ENCODE measurements at regions not wholly inside any gene's neighbourhood (a gene's known extent, or its start where the extent isn't known, plus 50 kb on each side); places are given as distances from the start of the nearest gene placed in this dataset.

- Mint-ChIP-seq H3K4me1 (ENCODE audit: low read depth) (no peaks in the 10 kb centered on the region), H3K36me3 (no peaks in the 10 kb centered on the region), H3K27ac (no peak overlapping the region), H3K4me3 (no peak overlapping the region), H3K27me3 (no peaks in the 10 kb centered on the region), H3K9me3 (ENCODE audit: low read depth) (no peaks in the 10 kb centered on the region)
Measured at GRCh38 chr12:126064028-126064427, 998.8 kb downstream of the AACS start.

DNA sequence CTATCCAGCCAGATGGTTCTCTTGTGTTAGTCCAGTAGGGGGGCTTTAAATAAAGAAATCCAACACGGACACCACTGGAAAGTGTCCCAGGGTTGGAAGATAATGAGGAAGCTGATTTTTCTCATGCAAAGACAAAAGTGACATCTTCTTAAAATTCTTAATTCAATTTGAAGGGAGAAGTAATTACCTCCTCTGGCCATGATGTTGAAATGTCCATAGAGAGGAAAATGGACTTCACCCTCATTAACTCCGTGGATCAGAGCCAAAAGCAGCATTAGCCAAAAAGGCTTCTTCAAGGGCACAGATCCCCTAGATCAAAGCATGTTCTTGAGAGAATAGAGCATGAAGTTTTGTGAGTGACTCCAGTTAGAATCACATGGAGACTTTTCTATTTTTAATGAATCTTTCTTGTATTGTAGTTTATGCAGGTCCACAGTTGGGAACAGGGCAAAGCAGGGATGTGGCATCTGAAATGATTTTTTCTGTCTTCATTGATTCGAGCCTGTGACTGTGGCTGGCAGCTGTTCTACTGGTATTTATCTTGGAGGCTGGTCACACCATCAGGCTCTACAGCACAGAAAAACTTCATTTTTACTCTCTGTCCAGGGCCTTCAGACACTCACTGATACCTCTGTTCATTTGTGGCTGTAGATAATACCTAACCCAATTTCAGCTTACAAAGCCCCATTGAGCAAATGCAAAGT is 1002.5 kb downstream of the AACS start:
- Mint-ChIP-seq H3K9me3 (ENCODE audit: low read depth) (peaks cover 3% of the 10 kb centered on the region), H3K4me1 (ENCODE audit: low read depth) (no peaks in the 10 kb centered on the region), H3K36me3 (no peaks in the 10 kb centered on the region), H3K4me3 (no peak overlapping the region), H3K27me3 (no peaks in the 10 kb centered on the region), H3K27ac (no peak overlapping the region)

DNA sequence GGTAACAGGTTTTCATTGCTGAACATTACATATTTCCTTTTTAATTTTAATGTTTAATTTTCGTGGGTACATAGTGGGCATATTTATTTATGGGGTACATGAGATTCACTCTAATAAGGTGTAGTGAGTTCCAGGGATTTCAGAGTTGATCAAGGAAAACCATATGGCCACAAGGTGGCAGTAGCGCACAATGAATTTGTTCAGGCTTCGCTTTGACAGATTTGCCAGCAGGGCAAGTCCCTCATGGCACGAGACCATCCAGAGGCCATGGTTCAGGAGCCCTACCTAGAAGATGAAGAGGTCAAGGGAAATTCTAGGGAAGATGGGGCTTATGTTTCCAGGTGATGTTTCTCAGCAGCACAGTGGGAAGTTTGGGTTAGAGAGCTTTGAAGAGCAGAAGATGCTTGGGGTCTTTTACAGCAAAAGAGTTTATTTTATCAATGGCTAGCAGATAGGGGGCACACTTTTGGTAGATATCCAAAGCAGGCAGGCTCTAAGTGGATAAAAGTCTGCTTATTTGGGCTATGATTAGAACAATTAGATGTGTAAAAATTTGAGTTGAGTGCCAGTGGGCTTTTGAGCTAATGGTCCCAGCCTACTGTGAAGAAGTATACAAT is 1004.4 kb downstream of the AACS start:
- H3K27me3 Mint-ChIP-seq = no peaks in the 10 kb centered on the region
- H3K9me3 Mint-ChIP-seq (ENCODE audit: low read depth) = peaks cover 3% of the 10 kb centered on the region
- H3K4me1 Mint-ChIP-seq (ENCODE audit: low read depth) = no peaks in the 10 kb centered on the region
- no peak overlapping the region for H3K27ac Mint-ChIP-seq
- no peaks in the 10 kb centered on the region for H3K36me3 Mint-ChIP-seq
- H3K4me3 Mint-ChIP-seq = no peak overlapping the region

DNA sequence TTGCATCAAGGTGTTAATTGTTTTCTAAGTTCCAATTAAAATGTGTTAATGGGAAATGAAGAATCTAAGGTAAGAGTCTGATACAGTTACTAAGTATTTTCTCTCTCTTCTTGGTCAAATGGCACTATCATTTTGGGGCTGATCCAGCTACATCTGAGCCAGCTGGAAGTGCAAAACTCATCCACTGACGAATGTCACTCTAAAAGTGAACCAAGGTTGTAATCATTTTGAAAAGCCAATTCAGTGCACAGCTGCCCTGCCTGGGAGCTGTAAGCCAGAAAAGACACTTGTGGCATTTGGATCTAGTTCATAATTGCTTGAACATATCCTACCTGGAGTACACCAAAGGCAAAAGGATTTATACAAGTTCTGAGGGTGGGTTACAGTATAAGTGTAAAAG is 1011.3 kb downstream of the AACS start:
- H3K4me1 Mint-ChIP-seq (ENCODE audit: low read depth) = no peaks in the 10 kb centered on the region
- peaks cover 1% of the 10 kb centered on the region for H3K27me3 Mint-ChIP-seq
- H3K36me3 Mint-ChIP-seq = no peaks in the 10 kb centered on the region
- no peak overlapping the region for H3K4me3 Mint-ChIP-seq
- H3K27ac Mint-ChIP-seq = no peak overlapping the region
- H3K9me3 Mint-ChIP-seq (ENCODE audit: low read depth) = no peaks in the 10 kb centered on the region

DNA sequence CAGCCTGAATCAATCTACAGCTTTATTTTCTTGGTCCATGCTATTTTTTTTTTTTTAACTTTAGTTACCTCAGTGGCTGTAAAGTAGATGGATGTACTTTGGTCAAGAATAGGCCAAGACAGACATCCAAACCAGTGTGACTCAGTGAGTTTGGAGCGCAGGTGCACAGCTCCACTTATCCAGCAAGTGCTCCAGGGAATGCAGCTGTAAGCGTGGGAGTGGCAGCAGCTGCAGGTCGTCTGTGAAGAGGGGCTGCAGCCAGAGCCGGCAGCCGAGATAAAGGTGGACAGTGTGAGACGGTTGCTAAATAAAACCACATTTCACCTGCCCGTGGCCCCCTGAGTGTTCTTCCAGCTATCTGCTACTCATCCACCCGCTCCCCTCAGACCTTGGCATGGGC is 1018.7 kb downstream of the AACS start:
- no peaks in the 10 kb centered on the region for H3K4me1 Mint-ChIP-seq (ENCODE audit: low read depth)
- no peak overlapping the region for H3K27ac Mint-ChIP-seq
- no peak overlapping the region for H3K4me3 Mint-ChIP-seq
- no peaks in the 10 kb centered on the region for H3K27me3 Mint-ChIP-seq
- no peaks in the 10 kb centered on the region for H3K9me3 Mint-ChIP-seq (ENCODE audit: low read depth)
- H3K36me3 Mint-ChIP-seq = no peaks in the 10 kb centered on the region

- Mint-ChIP-seq H3K9me3 (ENCODE audit: low read depth) (peaks cover 3% of the 10 kb centered on the region), H3K4me3 (no peak overlapping the region), H3K27ac (no peak overlapping the region), H3K36me3 (no peaks in the 10 kb centered on the region), H3K4me1 (ENCODE audit: low read depth) (no peaks in the 10 kb centered on the region), H3K27me3 (no peaks in the 10 kb centered on the region)
Measured at GRCh38 chr12:126084480-126084879, 1019.2 kb downstream of the AACS start.

DNA sequence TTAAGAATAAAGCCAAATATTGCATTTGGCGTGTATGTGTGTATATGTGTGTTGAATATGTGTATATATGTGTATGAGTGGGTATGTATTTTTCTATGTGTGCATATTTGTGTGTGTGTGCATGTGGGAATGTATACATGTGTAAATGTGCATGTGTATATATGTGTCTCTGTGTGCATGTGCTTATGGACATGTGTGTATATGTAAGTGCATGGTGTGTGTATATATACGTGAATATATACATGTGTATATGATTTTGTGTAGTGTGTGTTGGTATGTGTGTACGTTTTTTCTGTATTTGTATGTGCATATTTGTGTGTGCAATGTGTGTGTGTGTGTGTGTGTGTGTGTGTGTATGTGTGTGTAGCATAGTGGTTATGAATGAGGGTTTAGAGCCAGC is 1021.0 kb downstream of the AACS start:
- Mint-ChIP-seq H3K9me3 (ENCODE audit: low read depth) (peaks cover 4% of the 10 kb centered on the region), H3K27ac (no peak overlapping the region), H3K27me3 (no peaks in the 10 kb centered on the region), H3K36me3 (no peaks in the 10 kb centered on the region), H3K4me3 (no peak overlapping the region), H3K4me1 (ENCODE audit: low read depth) (no peaks in the 10 kb centered on the region)

- Mint-ChIP-seq H3K36me3 (no peaks in the 10 kb centered on the region), H3K4me3 (no peak overlapping the region), H3K4me1 (ENCODE audit: low read depth) (no peaks in the 10 kb centered on the region), H3K27ac (no peak overlapping the region), H3K27me3 (no peaks in the 10 kb centered on the region), H3K9me3 (ENCODE audit: low read depth) (peaks cover 4% of the 10 kb centered on the region)
Measured at GRCh38 chr12:126087692-126088091, 1022.5 kb downstream of the AACS start.

- H3K36me3 Mint-ChIP-seq = no peaks in the 10 kb centered on the region
- no peaks in the 10 kb centered on the region for H3K27me3 Mint-ChIP-seq
- H3K9me3 Mint-ChIP-seq (ENCODE audit: low read depth) = peaks cover 4% of the 10 kb centered on the region
- H3K27ac Mint-ChIP-seq = no peak overlapping the region
- no peaks in the 10 kb centered on the region for H3K4me1 Mint-ChIP-seq (ENCODE audit: low read depth)
- H3K4me3 Mint-ChIP-seq = no peak overlapping the region
Measured at GRCh38 chr12:126093908-126094307, 1028.7 kb downstream of the AACS start.

DNA sequence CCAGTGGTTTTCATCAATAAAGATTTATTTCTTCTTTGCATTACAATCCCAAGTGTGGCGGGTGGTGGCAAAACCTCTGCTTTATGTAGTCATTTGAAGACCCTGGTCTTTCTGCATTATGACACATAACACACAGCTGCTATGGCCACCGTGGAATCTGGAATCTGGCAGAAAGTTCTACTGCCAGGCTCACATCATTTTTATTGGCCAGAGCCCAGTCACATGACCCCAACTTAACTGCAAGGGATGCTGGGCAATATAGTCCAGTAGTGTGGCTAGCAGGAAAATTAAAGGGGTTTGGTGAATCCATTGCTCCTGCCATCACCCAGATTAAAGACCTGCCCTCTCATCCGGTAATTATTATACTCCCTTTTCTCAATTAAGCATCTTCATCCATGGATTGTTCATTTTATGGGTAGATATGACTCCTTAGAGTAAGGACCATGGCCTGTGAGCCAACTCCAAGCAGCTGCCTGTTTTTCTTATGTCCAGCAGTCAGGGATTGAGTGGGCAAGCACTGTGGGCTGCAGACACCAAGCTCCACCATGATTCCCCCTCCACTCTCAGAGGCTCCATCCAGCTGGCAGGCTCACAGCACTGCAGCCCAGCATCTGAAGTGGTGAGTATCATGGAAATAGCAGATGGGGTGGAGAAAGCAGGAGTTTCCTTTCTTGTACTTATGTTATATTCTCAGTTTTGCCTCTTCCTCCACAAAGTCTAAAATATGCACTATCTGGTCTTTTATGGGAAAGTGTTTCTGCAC is 1030.7 kb downstream of the AACS start:
- Mint-ChIP-seq H3K36me3 (no peaks in the 10 kb centered on the region), H3K4me1 (ENCODE audit: low read depth) (no peaks in the 10 kb centered on the region), H3K27ac (no peak overlapping the region)

GRCh38 chr12:126106706-126107105 is 1041.5 kb downstream of the AACS start:
- peaks cover 4% of the 10 kb centered on the region for H3K27me3 Mint-ChIP-seq
- H3K36me3 Mint-ChIP-seq = no peaks in the 10 kb centered on the region
- no peaks in the 10 kb centered on the region for H3K4me1 Mint-ChIP-seq (ENCODE audit: low read depth)
- H3K9me3 Mint-ChIP-seq (ENCODE audit: low read depth) = no peaks in the 10 kb centered on the region
- no peak overlapping the region for H3K27ac Mint-ChIP-seq
- no peak overlapping the region for H3K4me3 Mint-ChIP-seq

More for the DNA sequence above, 1030.7 kb downstream of the AACS start:
- Mint-ChIP-seq H3K27me3 (peaks cover 4% of the 10 kb centered on the region), H3K9me3 (ENCODE audit: low read depth) (peaks cover 5% of the 10 kb centered on the region), H3K4me3 (no peak overlapping the region)

DNA sequence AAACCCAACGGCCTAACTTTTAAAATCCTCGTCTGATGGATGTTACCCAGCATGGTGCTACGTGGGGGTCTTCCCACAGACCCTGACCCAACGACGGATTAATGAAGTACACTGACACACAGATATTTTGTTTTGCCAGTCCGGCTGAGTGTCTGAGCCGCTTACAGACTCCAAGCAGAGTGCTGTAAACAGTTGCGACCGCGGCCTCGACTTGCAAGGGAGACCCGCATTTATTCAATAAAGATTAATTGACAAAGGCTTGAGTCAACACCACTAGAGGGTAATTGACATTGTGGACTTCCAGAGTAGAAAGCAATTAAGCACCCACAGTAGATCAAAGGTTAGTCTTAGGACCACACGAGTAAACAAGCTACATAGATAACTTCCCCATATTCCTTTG is 1042.4 kb downstream of the AACS start:
- H3K4me1 Mint-ChIP-seq (ENCODE audit: low read depth) = no peaks in the 10 kb centered on the region
- H3K27me3 Mint-ChIP-seq = peaks cover 4% of the 10 kb centered on the region

GRCh38 chr12:126108247-126108646 is 1043.0 kb downstream of the AACS start:
- no peaks in the 10 kb centered on the region for H3K4me1 Mint-ChIP-seq (ENCODE audit: low read depth)
- H3K36me3 Mint-ChIP-seq = no peaks in the 10 kb centered on the region

More for the DNA sequence above, 1042.4 kb downstream of the AACS start:
- H3K9me3 Mint-ChIP-seq (ENCODE audit: low read depth) = no peaks in the 10 kb centered on the region
- H3K4me3 Mint-ChIP-seq = no peak overlapping the region
- H3K27ac Mint-ChIP-seq = no peak overlapping the region
- H3K36me3 Mint-ChIP-seq = no peaks in the 10 kb centered on the region

GRCh38 chr12:126112141-126112540 is 1046.9 kb downstream of the AACS start:
- H3K27ac Mint-ChIP-seq = no peak overlapping the region
- H3K4me1 Mint-ChIP-seq (ENCODE audit: low read depth) = no peaks in the 10 kb centered on the region
- H3K9me3 Mint-ChIP-seq (ENCODE audit: low read depth) = peaks cover 4% of the 10 kb centered on the region
- peaks cover 4% of the 10 kb centered on the region for H3K27me3 Mint-ChIP-seq
- H3K4me3 Mint-ChIP-seq = no peak overlapping the region
- H3K36me3 Mint-ChIP-seq = no peaks in the 10 kb centered on the region

More at GRCh38 chr12:126108247-126108646, 1043.0 kb downstream of the AACS start:
- Mint-ChIP-seq H3K27ac (no peak overlapping the region), H3K4me3 (no peak overlapping the region), H3K9me3 (ENCODE audit: low read depth) (no peaks in the 10 kb centered on the region), H3K27me3 (peaks cover 4% of the 10 kb centered on the region)

DNA sequence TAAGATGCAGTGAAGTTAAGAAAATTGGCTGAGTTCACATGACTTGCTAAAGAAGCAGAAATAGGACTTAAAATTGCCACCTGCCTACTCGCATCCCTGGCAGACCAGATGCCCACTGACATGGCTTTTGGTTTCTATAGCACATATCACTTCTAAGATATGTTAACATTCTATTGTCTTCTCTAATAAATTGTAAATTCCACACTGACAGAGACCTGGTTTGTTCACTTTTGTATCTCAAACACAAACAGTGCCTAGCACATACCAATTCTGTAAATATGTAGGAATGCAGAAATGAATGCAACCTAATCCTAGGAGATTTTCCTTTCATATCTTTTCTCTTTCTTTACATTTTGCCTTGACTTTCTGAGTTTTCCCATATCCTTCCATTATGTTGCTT is 1047.6 kb downstream of the AACS start:
- Mint-ChIP-seq H3K36me3 (no peaks in the 10 kb centered on the region), H3K4me1 (ENCODE audit: low read depth) (no peaks in the 10 kb centered on the region), H3K27ac (no peak overlapping the region), H3K4me3 (no peak overlapping the region), H3K27me3 (no peaks in the 10 kb centered on the region), H3K9me3 (ENCODE audit: low read depth) (peaks cover 4% of the 10 kb centered on the region)
